DND-41 (cell line): ENCODE measurements at regions not wholly inside any gene's neighbourhood (a gene's known extent, or its start where the extent isn't known, plus 50 kb on each side); places are given as distances from the start of the nearest gene placed in this dataset.

Experiments
- ATAC-seq: fragments of 200-7000 bp; cut with Tn5 transposase; 3 replicates; pipeline ENCODE4 v1.9.1; 2021; ENCODE audit warnings: low read depth; ENCODE audit not compliant: insufficient read depth
- DNase-seq: peaks from one replicate; pipeline ENCODE4 v3.0.0-alpha.2; 2020
- H2AFZ ChIP-seq: 2 replicates; pipeline ENCODE4 v1.6.0; 2012; ENCODE audit warnings: low read depth, low read length
- H3K27ac ChIP-seq: 2 replicates; pipeline ENCODE4 v1.5.1; 2012; ENCODE audit warnings: low read length, inconsistent platforms
- H3K27me3 ChIP-seq: fragments of 200-600 bp; sonication (generic); 2 replicates; pipeline ENCODE4 v1.6.0; 2012; ENCODE audit warnings: low read length, mild to moderate bottlenecking, inconsistent platforms; ENCODE audit not compliant: insufficient read depth, poor library complexity
- H3K36me3 ChIP-seq: 2 replicates; pipeline ENCODE4 v1.5.1; 2012; ENCODE audit warnings: low read length, inconsistent platforms; ENCODE audit not compliant: insufficient read depth
- H3K4me1 ChIP-seq: 2 replicates; pipeline ENCODE4 v1.5.1; 2012; ENCODE audit warnings: mild to moderate bottlenecking, low read length; ENCODE audit not compliant: insufficient read depth
- H3K4me2 ChIP-seq: 2 replicates; pipeline ENCODE4 v1.6.0; 2012; ENCODE audit warnings: mild to moderate bottlenecking, moderate library complexity, low read length, inconsistent platforms; ENCODE audit not compliant: insufficient read depth
- H3K4me3 ChIP-seq, 2 experiments: fragments of 200-600 bp in 1 of 2; shearing (Covaris generic) in 1 of 2; 2 replicates each; pipeline ENCODE4 v1.5.1; 2012 to 2016; ENCODE audit warnings: inconsistent platforms in 2 of 2, low read length in 2 of 2, mild to moderate bottlenecking in 2 of 2, low read depth in 1 of 2, moderate library complexity in 1 of 2
- H3K79me2 ChIP-seq: 2 replicates; pipeline ENCODE4 v1.6.0; 2012; ENCODE audit warnings: low read length, inconsistent platforms; ENCODE audit not compliant: insufficient read depth
- H3K9ac ChIP-seq: 2 replicates; pipeline ENCODE4 v1.6.0; 2012; ENCODE audit warnings: low read depth, mild to moderate bottlenecking, inconsistent platforms, low read length, moderate library complexity
- H3K9me3 ChIP-seq: 2 replicates; pipeline ENCODE4 v1.5.1; 2012; ENCODE audit warnings: low read length, moderate library complexity, mild to moderate bottlenecking, inconsistent platforms; ENCODE audit not compliant: insufficient read depth, severe bottlenecking
- H4K20me1 ChIP-seq: 2 replicates; pipeline ENCODE4 v1.6.0; 2012; ENCODE audit warnings: low read length; ENCODE audit not compliant: insufficient read depth
- CTCF ChIP-seq: IDR thresholded peaks from 2 replicates; pipeline ENCODE4 v1.5.1; 2012; ENCODE audit warnings: borderline replicate concordance, low read length, moderate library complexity, mild to moderate bottlenecking; ENCODE audit not compliant: poor library complexity, severe bottlenecking; ENCODE audit errors: extremely low read depth
- EZH2 ChIP-seq: IDR thresholded peaks from 3 replicates; pipeline ENCODE4 v1.6.1; 2012; ENCODE audit warnings: borderline replicate concordance, low read depth, mild to moderate bottlenecking, moderate library complexity, low read length, inconsistent platforms; ENCODE audit not compliant: severe bottlenecking

- Histone ChIP-seq H3K27me3 (no peaks in the 10 kb centered on the region), H3K27ac (no peak overlapping the region), H3K4me3 (no peak overlapping the region), H2AFZ (no peak overlapping the region), H3K9ac (no peak overlapping the region), H3K36me3 (no peaks in the 10 kb centered on the region), H3K4me2 (no peak overlapping the region), H4K20me1 (no peaks in the 10 kb centered on the region), H3K79me2 (no peaks in the 10 kb centered on the region), H3K4me1 (no peaks in the 10 kb centered on the region), H3K9me3 (no peaks in the 10 kb centered on the region)
- ATAC-seq (no peak), DNase-seq (no peak)
- TF ChIP-seq EZH2 (no peak), CTCF (peak; percentile 13)
These were observed 188.9 kb downstream of the TFAP2C start for GRCh38 chr20:56817780-56818675.

- TF ChIP-seq EZH2 (no peak), CTCF (no peak)
- peaks cover 4% of the 10 kb centered on the region for H3K27me3 ChIP-seq
- H3K4me1 ChIP-seq: no peaks in the 10 kb centered on the region
- no peak overlapping the region for H2AFZ ChIP-seq
- no peak overlapping the region for H3K4me2 ChIP-seq
- ATAC-seq (no peak), DNase-seq (no peak)
- no peaks in the 10 kb centered on the region for H3K79me2 ChIP-seq
- H3K9me3 ChIP-seq: no peaks in the 10 kb centered on the region
- no peak overlapping the region for H3K9ac ChIP-seq
- no peak overlapping the region for H3K27ac ChIP-seq
- no peaks in the 10 kb centered on the region for H3K36me3 ChIP-seq
- H3K4me3 ChIP-seq: no peak overlapping the region
- H4K20me1 ChIP-seq: no peaks in the 10 kb centered on the region
These were observed 191.9 kb downstream of the TFAP2C start for GRCh38 chr20:56820984-56821383.

- Histone ChIP-seq H3K4me3 (no peak overlapping the region), H3K4me2 (no peak overlapping the region)
These were observed 197.2 kb downstream of the TFAP2C start for GRCh38 chr20:56826306-56826704.

More at GRCh38 chr20:56826306-56826704, 197.2 kb downstream of the TFAP2C start:
- no peak for DNase-seq
- H3K4me1 ChIP-seq: no peaks in the 10 kb centered on the region
- ATAC-seq: no peak
- peaks cover 4% of the 10 kb centered on the region for H3K27me3 ChIP-seq
- H4K20me1 ChIP-seq: no peaks in the 10 kb centered on the region
- TF ChIP-seq EZH2: no peak
- no peak for TF ChIP-seq CTCF
- no peaks in the 10 kb centered on the region for H3K36me3 ChIP-seq
- H3K27ac ChIP-seq: no peak overlapping the region
- H3K9ac ChIP-seq: no peak overlapping the region
- H3K9me3 ChIP-seq: no peaks in the 10 kb centered on the region
- no peaks in the 10 kb centered on the region for H3K79me2 ChIP-seq
- no peak overlapping the region for H2AFZ ChIP-seq
